Trophoblast cell (in vitro differentiated cells and primary cell): ENCODE measurements at regions not wholly inside any gene's neighbourhood (a gene's known extent, or its start where the extent isn't known, plus 50 kb on each side); places are given as distances from the start of the nearest gene placed in this dataset.

Experiments
- DNase-seq, 2 donors: peaks; one replicate each; pipeline ENCODE4 v3.0.0-alpha.2; 2016
- H2AFZ ChIP-seq: 2 replicates; pipeline ENCODE4 v1.6.1; 2013; ENCODE audit warnings: low read length, moderate library complexity, mild to moderate bottlenecking; ENCODE audit not compliant: insufficient read depth, poor library complexity
- H2AK5ac ChIP-seq: 2 replicates; pipeline ENCODE4 v1.6.1; 2013; ENCODE audit warnings: mild to moderate bottlenecking, low read length
- H2BK120ac ChIP-seq: 2 replicates; pipeline ENCODE4 v1.6.1; 2013; ENCODE audit warnings: low read length, mild to moderate bottlenecking, moderate library complexity; ENCODE audit not compliant: insufficient read depth, poor library complexity
- H2BK12ac ChIP-seq: 2 replicates; pipeline ENCODE4 v1.6.1; 2013; ENCODE audit warnings: mild to moderate bottlenecking, low read length, moderate library complexity
- H2BK5ac ChIP-seq: 2 replicates; pipeline ENCODE4 v1.6.1; 2013; ENCODE audit warnings: low read length, low read depth, moderate library complexity, mild to moderate bottlenecking; ENCODE audit not compliant: poor library complexity
- H3K14ac ChIP-seq: 2 replicates; pipeline ENCODE4 v1.6.1; 2013; ENCODE audit warnings: mild to moderate bottlenecking, low read length
- H3K18ac ChIP-seq: 2 replicates; pipeline ENCODE4 v1.6.1; 2013; ENCODE audit warnings: mild to moderate bottlenecking, low read length
- H3K23ac ChIP-seq: 2 replicates; pipeline ENCODE4 v1.6.1; 2013; ENCODE audit warnings: low read length
- H3K27ac ChIP-seq: 2 replicates; pipeline ENCODE4 v1.5.1; 2013; ENCODE audit warnings: low read depth, mild to moderate bottlenecking, inconsistent platforms, low read length, moderate library complexity
- H3K27me3 ChIP-seq: 2 replicates; pipeline ENCODE4 v1.6.1; 2013; ENCODE audit warnings: inconsistent platforms, mild to moderate bottlenecking, low read length, moderate library complexity; ENCODE audit not compliant: insufficient read depth
- H3K36me3 ChIP-seq, 2 experiments: 1 replicate in 1 of 2; 2 replicates in 1 of 2; pipeline ENCODE4 v1.6.1; 2013; ENCODE audit warnings: low read length in 2 of 2, mild to moderate bottlenecking in 2 of 2, moderate library complexity in 1 of 2; ENCODE audit not compliant: insufficient read depth in 2 of 2, control insufficient read depth in 1 of 2
- H3K4ac ChIP-seq: 2 replicates; pipeline ENCODE4 v1.6.1; 2013; ENCODE audit warnings: low read depth, mild to moderate bottlenecking, low read length, moderate library complexity
- H3K4me1 ChIP-seq, 2 experiments: 1 replicate in 1 of 2; 2 replicates in 1 of 2; pipeline ENCODE4 v1.6.1; 2013; ENCODE audit warnings: low read length in 2 of 2, mild to moderate bottlenecking in 2 of 2, moderate library complexity in 1 of 2; ENCODE audit not compliant: insufficient read depth in 2 of 2, control insufficient read depth in 1 of 2
- H3K4me2 ChIP-seq: 2 replicates; pipeline ENCODE4 v1.6.1; 2013; ENCODE audit warnings: inconsistent platforms, mild to moderate bottlenecking, low read length, moderate library complexity
- H3K4me3 ChIP-seq: 2 replicates; pipeline ENCODE4 v1.5.1; 2013; ENCODE audit warnings: mild to moderate bottlenecking, low read depth, low read length, inconsistent platforms
- H3K79me1 ChIP-seq: one replicate; pipeline ENCODE4 v1.6.1; 2013; ENCODE audit warnings: low read length
- H3K79me2 ChIP-seq: 2 replicates; pipeline ENCODE4 v1.6.1; 2013; ENCODE audit warnings: low read length, mild to moderate bottlenecking; ENCODE audit not compliant: control insufficient read depth, insufficient read depth, poor library complexity
- H3K9ac ChIP-seq: 2 replicates; pipeline ENCODE4 v1.6.1; 2013; ENCODE audit warnings: mild to moderate bottlenecking, low read length
- H3K9me3 ChIP-seq: 2 replicates; pipeline ENCODE4 v1.6.1; 2013; ENCODE audit warnings: low read depth, mild to moderate bottlenecking, control low read depth, inconsistent platforms, low read length; ENCODE audit not compliant: insufficient read depth
- H4K12ac ChIP-seq: 2 replicates; pipeline ENCODE4 v1.6.1; 2013; ENCODE audit warnings: low read depth, mild to moderate bottlenecking, low read length, moderate library complexity
- H4K8ac ChIP-seq: 2 replicates; pipeline ENCODE4 v1.6.1; 2013; ENCODE audit warnings: low read depth, mild to moderate bottlenecking, low read length, moderate library complexity
- H4K91ac ChIP-seq: one replicate; pipeline ENCODE4 v1.6.1; 2013; ENCODE audit warnings: low read depth, mild to moderate bottlenecking, low read length, moderate library complexity
- WGBS: extraction: QIAGEN DNeasy Blood & Tissue Kit; methylation state at CpG from one replicate; pipeline ENCODE4 v1.1.7; 2013; ENCODE audit warnings: missing lambda C conversion rate; ENCODE audit not compliant: insufficient read length, insufficient coverage; ENCODE audit errors: extremely low coverage; 5-methylcytosine and 5-hydroxymethylcytosine counted together

GRCh38 chr2:43088143-43089073 is 138.0 kb downstream of the ZFP36L2 start:
- no peak overlapping the region for H3K18ac ChIP-seq
- peaks cover 34 to 39% of the 10 kb centered on the region in 2 experiments for H3K4me1 ChIP-seq
- DNase-seq: peak; percentile 52 to 73
- no peak overlapping the region for H3K27ac ChIP-seq
- peaks cover 10% of the 10 kb centered on the region for H3K79me2 ChIP-seq
- H3K79me1 ChIP-seq: peaks cover 24% of the 10 kb centered on the region
- H3K4ac ChIP-seq: no peak overlapping the region
- no peak overlapping the region for H2AFZ ChIP-seq
- no peak overlapping the region for H3K4me2 ChIP-seq
- peak overlapping the region; percentile 55 for H2BK12ac ChIP-seq
- no peak overlapping the region for H2BK5ac ChIP-seq
- H4K8ac ChIP-seq: no peak overlapping the region
- H2AK5ac ChIP-seq: peak overlapping the region; percentile 51
- peak overlapping the region; percentile 8 for H2BK120ac ChIP-seq
- no peak overlapping the region for H3K14ac ChIP-seq
- no peak overlapping the region for H3K4me3 ChIP-seq
- no peak overlapping the region for H3K9ac ChIP-seq
- no CpG with 5 or more reads among the region's 3 CpGs for WGBS
- H4K91ac ChIP-seq: peak overlapping the region; percentile 69
- H3K27me3 ChIP-seq: no peaks in the 10 kb centered on the region
- H4K12ac ChIP-seq: no peak overlapping the region
- H3K36me3 ChIP-seq: no peaks in the 10 kb centered on the region
- no peaks in the 10 kb centered on the region for H3K9me3 ChIP-seq
- no peak overlapping the region for H3K23ac ChIP-seq

- peaks cover 42 to 44% of the 10 kb centered on the region in 2 experiments for H3K4me1 ChIP-seq
- peaks cover 33% of the 10 kb centered on the region for H3K79me1 ChIP-seq
- H3K27me3 ChIP-seq: no peaks in the 10 kb centered on the region
- H3K4me2 ChIP-seq: no peak overlapping the region
- H2BK5ac ChIP-seq: peak overlapping the region; percentile 14
- no peak overlapping the region for H2AFZ ChIP-seq
- no peak overlapping the region for H3K27ac ChIP-seq
- H3K4me3 ChIP-seq: no peak overlapping the region
- no peak overlapping the region for H3K18ac ChIP-seq
- peak; percentile 88 to 90 for DNase-seq
- H3K14ac ChIP-seq: peak overlapping the region; percentile 11
- no peak overlapping the region for H4K8ac ChIP-seq
- no peak overlapping the region for H3K9ac ChIP-seq
- H2BK12ac ChIP-seq: peak overlapping the region; percentile 100
- H4K91ac ChIP-seq: peak overlapping the region; percentile 97
- H3K9me3 ChIP-seq: no peaks in the 10 kb centered on the region
- H2BK120ac ChIP-seq: peak overlapping the region; percentile 96
- no peak overlapping the region for H3K23ac ChIP-seq
- WGBS: no CpG with 5 or more reads among the region's 3 CpGs
- no peak overlapping the region for H3K4ac ChIP-seq
- H2AK5ac ChIP-seq: peak overlapping the region; percentile 81
- H3K79me2 ChIP-seq: peaks cover 12% of the 10 kb centered on the region
- H4K12ac ChIP-seq: no peak overlapping the region
- no peaks in the 10 kb centered on the region for H3K36me3 ChIP-seq
Observed at GRCh38 chr2:43087413-43087812, 139.0 kb downstream of the ZFP36L2 start.

GRCh38 chr2:43086451-43087221 is 139.8 kb downstream of the ZFP36L2 start:
- H3K79me2 ChIP-seq: peaks cover 12% of the 10 kb centered on the region
- peak overlapping the region; percentile 89 for H3K4ac ChIP-seq
- no peak overlapping the region for H3K4me2 ChIP-seq
- peak overlapping the region; percentile 55 for H4K12ac ChIP-seq
- H2BK5ac ChIP-seq: peak overlapping the region; percentile 89
- H4K91ac ChIP-seq: peak overlapping the region; percentile 97
- H3K4me1 ChIP-seq: peaks cover 50 to 51% of the 10 kb centered on the region in 2 experiments
- H3K36me3 ChIP-seq: no peaks in the 10 kb centered on the region
- WGBS: no CpG with 5 or more reads among the region's 14 CpGs
- H3K4me3 ChIP-seq: no peak overlapping the region
- peak overlapping the region; percentile 100 for H2BK12ac ChIP-seq
- DNase-seq: peak; percentile 95 to 98
- H3K9ac ChIP-seq: no peak overlapping the region
- peak overlapping the region; percentile 93 for H3K27ac ChIP-seq
- peak overlapping the region; percentile 85 for H4K8ac ChIP-seq
- peak overlapping the region; percentile 94 for H3K14ac ChIP-seq
- H3K18ac ChIP-seq: peak overlapping the region; percentile 98
- H3K9me3 ChIP-seq: no peaks in the 10 kb centered on the region
- H2AFZ ChIP-seq: peak overlapping the region; percentile 77
- H2BK120ac ChIP-seq: peak overlapping the region; percentile 96
- H3K79me1 ChIP-seq: peaks cover 39% of the 10 kb centered on the region
- no peaks in the 10 kb centered on the region for H3K27me3 ChIP-seq
- H2AK5ac ChIP-seq: peak overlapping the region; percentile 97
- no peak overlapping the region for H3K23ac ChIP-seq

DNA sequence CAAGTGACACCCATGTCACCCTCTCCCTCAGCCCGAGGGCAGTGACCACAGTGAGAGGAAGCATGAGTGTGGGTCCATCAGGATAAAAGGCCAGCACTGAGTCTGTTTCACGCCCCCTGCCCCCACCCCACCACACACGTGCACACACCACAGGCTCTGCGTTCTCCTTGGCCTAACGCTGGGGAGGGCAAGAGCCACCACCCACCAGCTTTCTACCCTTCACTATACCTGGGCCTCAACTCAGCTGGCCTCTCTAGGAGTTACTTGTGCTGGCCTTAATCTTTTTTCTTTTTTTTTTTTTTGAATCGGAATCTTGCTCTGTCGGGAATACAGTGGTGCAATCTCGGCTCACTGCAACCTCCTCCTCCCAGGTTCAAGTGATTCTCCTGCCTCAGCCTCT is 140.5 kb downstream of the ZFP36L2 start:
- Histone ChIP-seq H3K4me1 (peaks cover 52 to 53% of the 10 kb centered on the region in 2 experiments), H3K18ac (peak overlapping the region; percentile 76), H4K8ac (peak overlapping the region; percentile 39), H2BK5ac (peak overlapping the region; percentile 56), H3K4me3 (peak overlapping the region; percentile 26), H4K91ac (peak overlapping the region; percentile 90), H2AK5ac (peak overlapping the region; percentile 85), H2BK120ac (peak overlapping the region; percentile 87), H3K27ac (peak overlapping the region; percentile 36), H3K79me1 (peaks cover 42% of the 10 kb centered on the region), H3K9ac (no peak overlapping the region), H3K4ac (peak overlapping the region; percentile 73), H3K79me2 (peaks cover 12% of the 10 kb centered on the region), H3K9me3 (no peaks in the 10 kb centered on the region), H3K27me3 (no peaks in the 10 kb centered on the region), H4K12ac (no peak overlapping the region), H3K36me3 (no peaks in the 10 kb centered on the region), H2BK12ac (peak overlapping the region; percentile 95), H3K4me2 (no peak overlapping the region), H3K23ac (no peak overlapping the region), H2AFZ (no peak overlapping the region), H3K14ac (peak overlapping the region; percentile 67)
- DNase-seq: peak in 1 of 2 donors; percentile 54
- WGBS: no CpG with 5 or more reads among the region's 8 CpGs
